NB4 (cell line): ENCODE measurements at regions not wholly inside any gene's neighbourhood (a gene's known extent, or its start where the extent isn't known, plus 50 kb on each side); places are given as distances from the start of the nearest gene placed in this dataset.
"Not testable (repeated sequence)": the region's sequence is repeated elsewhere in the genome, so short reads cannot be mapped to it uniquely, and the experiment has no call there.

Experiments used
- CTCF ChIP-seq: IDR thresholded peaks from one replicate; pipeline ENCODE4 v1.5.1; 2012; ENCODE audit warnings: low read depth, low read length
- POLR2A ChIP-seq: IDR thresholded peaks from 2 replicates; pipeline ENCODE4 v1.6.1; 2011; ENCODE audit warnings: mild to moderate bottlenecking; ENCODE audit not compliant: insufficient read length; ENCODE audit errors: extremely low read depth

DNA sequence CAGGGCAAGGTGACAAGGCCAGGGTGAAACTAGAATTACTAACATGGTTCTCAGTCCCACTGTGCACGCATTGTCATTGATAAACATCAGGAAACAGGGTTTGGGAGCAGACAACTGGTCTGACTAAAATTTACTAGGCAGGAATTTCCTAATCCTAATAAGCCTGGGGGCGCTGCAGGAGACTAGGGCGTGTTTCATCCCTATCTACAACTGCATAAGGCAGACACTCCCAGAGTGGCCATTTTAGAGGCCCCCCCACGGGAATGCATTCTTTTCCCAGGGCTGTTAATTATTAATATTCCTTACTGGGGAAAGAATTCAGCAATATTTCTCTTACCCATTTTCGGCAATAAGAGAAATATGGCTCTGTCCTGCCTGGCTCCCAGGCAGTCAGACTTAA, 103.6 kb upstream of the PCDH20 start:
- not testable (repeated sequence) for TF ChIP-seq CTCF, POLR2A
